Mammary epithelial cell (primary cell): ENCODE measurements at regions not wholly inside any gene's neighbourhood (a gene's known extent, or its start where the extent isn't known, plus 50 kb on each side); places are given as distances from the start of the nearest gene placed in this dataset.

Source experiments
- EZH2 ChIP-seq: IDR thresholded peaks from 2 replicates; pipeline ENCODE4 v1.6.1; 2012; ENCODE audit warnings: low read length, inconsistent platforms, borderline replicate concordance
- TF ChIP-seq, protein P1 (sequence below), 2 donors: IDR thresholded peaks in 1 of 2; conservative IDR thresholded peaks in 1 of 2; 2 replicates each; pipeline ENCODE4 v1.5.1; 2011 to 2012; ENCODE audit warnings: inconsistent platforms in 2 of 2, low read length in 2 of 2, mild to moderate bottlenecking in 2 of 2, control low read depth in 1 of 2, low read depth in 1 of 2; ENCODE audit not compliant: insufficient read depth in 1 of 2; ENCODE audit errors: extremely low read depth in 1 of 2

DNA sequence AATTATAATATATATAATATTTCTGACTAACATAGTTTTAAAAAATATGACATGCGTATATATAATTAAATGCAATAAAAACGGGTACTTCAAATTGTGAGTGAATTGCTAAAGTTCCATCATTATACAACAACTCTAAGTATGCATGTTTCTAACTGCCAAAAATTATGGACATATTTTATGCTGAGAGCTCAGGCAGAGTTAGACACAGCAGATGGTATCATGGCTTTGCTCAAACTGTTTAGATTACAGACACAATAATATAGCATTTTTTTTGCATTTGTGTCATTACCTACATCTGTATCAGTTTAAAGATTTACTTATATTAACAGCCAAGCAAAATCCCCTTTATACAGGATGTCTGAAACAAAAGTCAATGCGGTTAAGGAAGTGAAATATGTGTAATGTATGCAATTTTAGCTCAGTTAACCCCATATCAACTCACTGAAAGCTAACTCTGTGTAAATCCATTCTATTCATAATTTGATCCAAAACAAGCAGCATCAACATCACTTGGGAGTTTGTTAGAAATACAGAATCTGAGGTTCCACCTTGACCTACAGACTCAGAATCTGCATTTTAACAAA, 119.1 kb upstream of the CNKSR2 start:
- TF ChIP-seq, protein P1, sequence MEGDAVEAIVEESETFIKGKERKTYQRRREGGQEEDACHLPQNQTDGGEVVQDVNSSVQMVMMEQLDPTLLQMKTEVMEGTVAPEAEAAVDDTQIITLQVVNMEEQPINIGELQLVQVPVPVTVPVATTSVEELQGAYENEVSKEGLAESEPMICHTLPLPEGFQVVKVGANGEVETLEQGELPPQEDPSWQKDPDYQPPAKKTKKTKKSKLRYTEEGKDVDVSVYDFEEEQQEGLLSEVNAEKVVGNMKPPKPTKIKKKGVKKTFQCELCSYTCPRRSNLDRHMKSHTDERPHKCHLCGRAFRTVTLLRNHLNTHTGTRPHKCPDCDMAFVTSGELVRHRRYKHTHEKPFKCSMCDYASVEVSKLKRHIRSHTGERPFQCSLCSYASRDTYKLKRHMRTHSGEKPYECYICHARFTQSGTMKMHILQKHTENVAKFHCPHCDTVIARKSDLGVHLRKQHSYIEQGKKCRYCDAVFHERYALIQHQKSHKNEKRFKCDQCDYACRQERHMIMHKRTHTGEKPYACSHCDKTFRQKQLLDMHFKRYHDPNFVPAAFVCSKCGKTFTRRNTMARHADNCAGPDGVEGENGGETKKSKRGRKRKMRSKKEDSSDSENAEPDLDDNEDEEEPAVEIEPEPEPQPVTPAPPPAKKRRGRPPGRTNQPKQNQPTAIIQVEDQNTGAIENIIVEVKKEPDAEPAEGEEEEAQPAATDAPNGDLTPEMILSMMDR (conservative IDR thresholded peaks at IDR 0.05 in 1 of 2, IDR thresholded peaks at IDR 0.05 in 1 of 2; ENCODE audit: extremely low read depth in 1 of 2, insufficient read depth in 1 of 2, low read depth in 1 of 2, low read length in 2 of 2), result no peak
- no peak for TF ChIP-seq EZH2
